Cardiac septum (tissue), 1 donor: ENCODE measurements at regions not wholly inside any gene's neighbourhood (a gene's known extent, or its start where the extent isn't known, plus 50 kb on each side); places are given as distances from the start of the nearest gene placed in this dataset.
"Not testable (repeated sequence)": the region's sequence is repeated elsewhere in the genome, so short reads cannot be mapped to it uniquely, and the experiment has no call there.

ENCODE experiments used
- DNase-seq: peaks from one replicate; pipeline ENCODE4 v3.0.0-alpha.2; 2020; ENCODE audit warnings: low spot score
- intact Hi-C: fragments of 100-400 bp; cut with DNase I; formaldehyde crosslinking; loops from one replicate; pipeline ENCODE4 v1.14.0; 2022
- donor health status: DM: no; HTN: no; CAD: no.

DNA sequence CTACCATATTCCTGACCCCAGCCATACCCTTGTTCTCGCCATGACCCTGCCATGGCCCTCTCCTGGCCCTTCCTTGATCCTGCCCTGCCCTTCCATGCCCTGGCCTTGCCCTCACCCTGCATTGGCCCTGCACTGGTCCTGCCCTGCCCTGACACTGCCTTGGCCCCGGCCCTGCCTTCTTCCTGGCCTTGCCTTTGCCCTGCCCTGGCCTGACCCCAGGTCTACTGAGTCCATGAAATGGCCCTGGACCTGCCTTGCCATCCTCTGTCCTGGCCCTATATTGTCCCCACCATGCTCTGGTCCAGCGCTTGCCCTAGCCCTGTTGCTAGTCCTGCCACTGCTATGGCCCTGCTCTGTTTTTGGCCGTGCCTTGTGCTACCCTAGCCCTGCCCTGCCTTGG, 536.1 kb downstream of the FOXD4L6 start:
- intact Hi-C loops, result not testable (repeated sequence)

DNA sequence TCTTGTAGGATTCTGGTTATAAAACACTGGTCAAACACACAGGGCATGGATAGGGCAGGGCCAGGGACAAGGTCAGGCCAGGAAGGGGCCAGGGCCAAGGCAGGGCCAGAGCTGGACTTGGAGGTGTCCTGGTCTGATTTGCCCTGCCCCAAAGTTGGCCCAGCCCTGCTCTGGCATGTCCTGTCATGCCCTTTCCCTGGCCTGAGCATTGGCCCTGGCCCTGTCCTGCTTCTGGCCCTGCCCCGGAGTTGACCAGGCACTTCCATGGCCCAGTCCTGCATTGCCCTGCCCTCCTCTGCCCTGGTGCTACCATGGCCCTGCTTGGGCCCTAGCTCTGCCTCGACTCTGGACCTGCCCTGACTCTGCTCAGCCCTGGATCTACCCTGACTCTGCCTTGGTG, 536.6 kb downstream of the FOXD4L6 start:
- peak; percentile 75 for DNase-seq

More for the DNA sequence above, 536.1 kb downstream of the FOXD4L6 start:
- DNase-seq, result not testable (repeated sequence)

DNA sequence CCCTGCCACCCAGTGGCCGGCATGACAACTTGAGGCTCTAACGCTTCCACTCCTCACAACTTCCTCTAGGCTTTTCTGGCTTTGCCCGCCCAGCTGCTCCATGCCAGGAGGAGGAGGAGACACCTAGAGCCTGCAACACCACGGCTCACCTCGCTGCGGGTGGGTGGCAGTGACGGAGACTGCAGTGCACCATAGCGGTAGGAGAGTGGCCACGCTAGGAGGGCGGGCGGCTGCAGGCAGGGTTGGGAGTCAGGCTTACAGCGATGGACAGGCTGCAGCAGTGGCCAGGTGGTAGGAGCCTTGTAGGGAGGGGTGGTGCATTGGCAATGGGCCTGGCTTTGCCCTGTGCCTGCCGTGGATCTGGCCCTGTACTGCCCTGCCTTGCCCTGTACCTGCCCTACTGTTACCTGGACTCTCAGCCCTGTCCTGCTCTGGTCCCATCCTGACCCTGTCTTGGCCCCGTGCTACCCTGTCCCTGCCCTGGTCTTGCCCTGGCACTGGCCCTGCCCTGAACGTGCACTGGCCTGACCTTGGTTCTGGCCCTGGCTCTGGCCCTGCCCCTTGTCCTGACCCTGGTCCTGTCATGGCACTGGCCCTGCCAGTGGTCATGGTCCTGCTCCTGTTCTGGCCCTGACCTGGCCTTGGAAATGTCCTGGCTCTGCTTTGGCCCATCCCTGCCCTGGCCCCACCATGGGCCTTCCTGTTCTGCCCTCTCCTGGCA, 540.8 kb downstream of the FOXD4L6 start:
- DNase-seq, result peak; percentile 55
- intact Hi-C loops, result not testable (repeated sequence)

More for the DNA sequence above, 536.6 kb downstream of the FOXD4L6 start:
- intact Hi-C loops, result not testable (repeated sequence)

DNA sequence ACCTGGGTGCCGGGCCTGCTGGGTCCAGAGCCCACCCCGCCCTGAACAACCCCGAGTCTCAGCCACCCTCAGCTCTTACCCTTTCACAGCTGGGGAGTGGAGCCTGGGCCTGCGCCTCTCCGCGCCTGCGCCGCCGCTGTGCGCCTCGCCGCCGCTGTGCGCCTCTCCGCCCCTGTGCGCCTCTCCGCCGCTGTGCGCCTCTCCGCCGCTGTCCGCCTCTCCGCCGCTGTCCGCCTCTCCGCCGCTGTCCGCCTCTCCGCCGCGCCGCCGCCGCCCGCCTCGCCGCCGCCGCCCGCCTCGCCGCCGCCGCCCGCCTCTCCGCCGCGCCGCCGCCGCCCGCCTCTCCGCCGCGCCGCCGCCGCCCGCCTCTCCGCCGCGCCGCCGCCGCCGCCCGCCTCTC, 544.4 kb downstream of the FOXD4L6 start:
- intact Hi-C loops, DNase-seq: not testable (repeated sequence)

DNA sequence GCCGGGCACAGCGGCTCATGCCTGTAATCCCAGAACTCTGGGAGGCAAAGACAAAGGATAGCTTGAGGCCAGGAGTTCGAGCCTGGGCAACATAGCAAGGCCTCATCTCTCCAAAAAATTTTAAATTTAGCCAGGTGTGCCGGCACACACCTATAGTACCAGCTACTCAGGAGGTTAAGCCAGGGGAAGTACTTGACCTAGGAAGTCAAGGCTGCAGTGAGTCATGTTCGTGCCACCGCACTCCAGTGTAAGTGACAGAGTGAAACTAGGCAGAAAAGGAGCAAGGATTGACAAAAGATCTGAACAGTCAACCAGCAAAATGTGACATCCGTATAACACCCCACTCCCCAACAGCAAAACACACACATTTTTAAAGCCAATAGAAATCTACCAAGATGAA, 545.3 kb downstream of the FOXD4L6 start:
- DNase-seq, intact Hi-C loops: not testable (repeated sequence)

DNA sequence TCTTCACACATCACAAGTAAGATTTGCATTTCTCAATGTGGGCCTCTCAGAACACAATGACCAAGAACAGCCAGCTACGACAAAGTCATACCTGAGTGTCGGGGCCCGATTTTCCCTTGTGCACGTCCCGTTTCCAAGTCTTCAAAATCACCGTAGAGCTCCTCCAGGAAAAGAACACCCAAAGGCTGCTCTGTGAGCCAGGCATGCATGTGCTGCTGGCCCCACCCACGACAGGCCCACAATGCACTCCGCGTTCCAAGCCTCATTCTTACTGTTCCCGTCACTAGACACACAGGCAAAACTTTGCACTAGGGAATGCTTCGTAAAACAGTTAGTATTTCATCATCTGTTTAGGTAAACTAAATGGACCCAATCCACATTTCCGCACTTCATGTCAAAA, 549.6 kb downstream of the FOXD4L6 start:
- intact Hi-C loops, result not testable (repeated sequence)
- peak; percentile 54 for DNase-seq
